ENCODE measurements at regions not wholly inside any gene's neighbourhood (a gene's known extent, or its start where the extent isn't known, plus 50 kb on each side); places are given as distances from the start of the nearest gene placed in this dataset.

- no peaks in the 10 kb centered on the region for H3K9me3 ChIP-seq (ENCODE audit: control insufficient read depth, low read depth, low read length)
- no peak overlapping the region for H2AFZ ChIP-seq (ENCODE audit: low read length)
- H3K23ac ChIP-seq (ENCODE audit: insufficient read length, low read depth, low read length) = no peak overlapping the region
- no peak overlapping the region for H2BK12ac ChIP-seq (ENCODE audit: insufficient read length, low read depth, low read length)
- H4K91ac ChIP-seq (ENCODE audit: insufficient read length, low read depth, low read length) = no peak overlapping the region
- no peaks in the 10 kb centered on the region for H4K20me1 ChIP-seq (ENCODE audit: control insufficient read depth, insufficient read depth, insufficient read length)
- H4K5ac ChIP-seq (ENCODE audit: insufficient read length, low read depth, low read length) = no peak overlapping the region
- H3K18ac ChIP-seq (ENCODE audit: insufficient read length, low read depth, low read length) = no peak overlapping the region
- no peak overlapping the region for H2AK5ac ChIP-seq (ENCODE audit: insufficient read length, low read length)
- H3K27ac ChIP-seq (ENCODE audit: insufficient read length, low read depth, low read length) = no peak overlapping the region
- H3K27ac Mint-ChIP-seq = no peak overlapping the region
- no peak overlapping the region for H2BK5ac ChIP-seq (ENCODE audit: insufficient read length, low read length)
- no peak overlapping the region for H4K8ac ChIP-seq (replicated peaks; ENCODE audit: insufficient read length, low read depth, low read length)
- H3K4ac ChIP-seq (ENCODE audit: low read depth, low read length) = no peak overlapping the region
- no peaks in the 10 kb centered on the region for H3K79me1 ChIP-seq (ENCODE audit: insufficient read depth, low read depth, low read length, poor library complexity, severe bottlenecking)
- H3K27me3 ChIP-seq (ENCODE audit: insufficient read depth, low read length) = no peaks in the 10 kb centered on the region
- H2BK120ac ChIP-seq (ENCODE audit: low read depth, low read length, poor library complexity, severe bottlenecking) = no peak overlapping the region
- no peaks in the 10 kb centered on the region for H3K9me3 Mint-ChIP-seq
- no peak overlapping the region for H2BK20ac ChIP-seq (ENCODE audit: low read depth, low read length, poor library complexity, severe bottlenecking)
- H3K36me3 Mint-ChIP-seq (ENCODE audit: insufficient read depth in 1 of 3, low read depth in 3 of 3) = no peaks in the 10 kb centered on the region
- H2BK15ac ChIP-seq (ENCODE audit: low read depth, low read length) = no peak overlapping the region
- H3K4me1 ChIP-seq (ENCODE audit: insufficient read depth, low read length) = no peaks in the 10 kb centered on the region
- no peak overlapping the region for H3K4me3 Mint-ChIP-seq
- TF ChIP-seq CTCF (conservative IDR thresholded peaks at IDR 0.05) = no peak
- H3K14ac ChIP-seq (ENCODE audit: insufficient read depth, low read length) = no peak overlapping the region
- whole genome bisulfite sequencing (ENCODE audit: extremely low coverage, insufficient read length, low lambda C conversion rate) = no CpG with 5 or more reads among the region's 2 CpGs
- no peaks in the 10 kb centered on the region for H3K4me1 Mint-ChIP-seq
- H3K23me2 ChIP-seq (ENCODE audit: insufficient read length, low read depth, low read length, poor library complexity, severe bottlenecking) = no peaks in the 10 kb centered on the region
- no peak overlapping the region for H3T11ph ChIP-seq (ENCODE audit: low read length)
- no peak overlapping the region for H3K4me2 ChIP-seq (ENCODE audit: insufficient read depth, insufficient read length, low read length)
- no peak for DNase-seq
- H3K9ac ChIP-seq (ENCODE audit: extremely low read depth, insufficient read length, low read length) = no peak overlapping the region
- H3K79me2 ChIP-seq (ENCODE audit: insufficient read depth, low read length) = no peaks in the 10 kb centered on the region
- H3K27me3 Mint-ChIP-seq (ENCODE audit: low read depth) = no peaks in the 10 kb centered on the region
- no peak overlapping the region for H3K56ac ChIP-seq (ENCODE audit: insufficient read length, low read depth, low read length)
Observed at GRCh38 chr2:78876316-78876688, 149.2 kb upstream of the REG3G start.

Data from H9 (cell line).